ENCODE measurements at regions not wholly inside any gene's neighbourhood (a gene's known extent, or its start where the extent isn't known, plus 50 kb on each side); places are given as distances from the start of the nearest gene placed in this dataset.

DNA sequence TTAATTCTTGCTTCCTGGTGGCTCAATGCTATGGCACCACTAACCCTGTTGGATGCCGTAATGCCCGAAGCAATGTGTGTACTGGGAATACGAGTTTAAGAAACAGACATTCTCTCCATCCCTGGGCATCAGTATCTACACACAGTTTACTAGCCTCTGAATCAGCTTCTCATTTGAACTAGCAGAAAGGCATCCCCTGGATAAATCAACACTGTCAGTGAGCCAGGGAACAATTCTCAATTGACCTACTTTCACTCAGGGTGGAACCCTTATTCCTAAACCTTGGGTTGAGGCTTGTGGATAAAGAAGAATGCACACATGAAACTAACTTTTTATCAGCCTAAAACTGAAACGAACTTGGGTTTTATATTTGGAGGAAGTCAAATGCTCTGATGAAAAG, 331.0 kb downstream of the GADD45G start:
- Histone ChIP-seq H3K4me1 (no peaks in the 10 kb centered on the region), H3K9me3 (no peaks in the 10 kb centered on the region), H3K27me3 (peaks cover 0 to 2% of the 10 kb centered on the region in 2 donors), H3K27ac (no peak overlapping the region), H3K4me3 (no peak overlapping the region), H3K36me3 (no peaks in the 10 kb centered on the region)
- TF ChIP-seq POLR2AphosphoS5 (IDR thresholded peaks at IDR 0.05) (no peak), POLR2A (IDR thresholded peaks at IDR 0.05) (no peak)
- TF ChIP-seq, protein P1, sequence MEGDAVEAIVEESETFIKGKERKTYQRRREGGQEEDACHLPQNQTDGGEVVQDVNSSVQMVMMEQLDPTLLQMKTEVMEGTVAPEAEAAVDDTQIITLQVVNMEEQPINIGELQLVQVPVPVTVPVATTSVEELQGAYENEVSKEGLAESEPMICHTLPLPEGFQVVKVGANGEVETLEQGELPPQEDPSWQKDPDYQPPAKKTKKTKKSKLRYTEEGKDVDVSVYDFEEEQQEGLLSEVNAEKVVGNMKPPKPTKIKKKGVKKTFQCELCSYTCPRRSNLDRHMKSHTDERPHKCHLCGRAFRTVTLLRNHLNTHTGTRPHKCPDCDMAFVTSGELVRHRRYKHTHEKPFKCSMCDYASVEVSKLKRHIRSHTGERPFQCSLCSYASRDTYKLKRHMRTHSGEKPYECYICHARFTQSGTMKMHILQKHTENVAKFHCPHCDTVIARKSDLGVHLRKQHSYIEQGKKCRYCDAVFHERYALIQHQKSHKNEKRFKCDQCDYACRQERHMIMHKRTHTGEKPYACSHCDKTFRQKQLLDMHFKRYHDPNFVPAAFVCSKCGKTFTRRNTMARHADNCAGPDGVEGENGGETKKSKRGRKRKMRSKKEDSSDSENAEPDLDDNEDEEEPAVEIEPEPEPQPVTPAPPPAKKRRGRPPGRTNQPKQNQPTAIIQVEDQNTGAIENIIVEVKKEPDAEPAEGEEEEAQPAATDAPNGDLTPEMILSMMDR (IDR thresholded peaks at IDR 0.05), result no peak
- DNase-seq (ENCODE audit: low spot score in 2 of 2), result no peak
- intact Hi-C loops (cut with DNase I; ENCODE audit: low total_unique reads), result no loop called here

DNA sequence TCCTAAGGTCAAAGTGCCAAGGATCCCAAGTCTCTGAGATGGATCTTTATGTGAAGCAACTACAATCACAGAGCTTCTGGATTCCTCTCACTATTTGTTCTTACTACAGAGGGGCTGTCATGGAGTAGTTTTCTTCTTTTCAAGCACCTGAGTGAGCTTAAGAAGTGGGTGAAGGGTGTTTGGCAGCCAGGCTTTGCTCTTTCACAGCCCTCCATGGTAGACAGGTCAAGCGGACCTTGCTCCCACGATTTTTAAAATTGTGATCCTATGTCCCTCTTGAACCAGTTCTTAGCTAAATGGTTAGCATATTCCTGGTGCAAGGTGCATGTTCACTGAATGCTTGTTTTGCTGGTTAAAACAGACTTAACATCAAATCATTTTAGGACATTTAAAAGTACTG, 332.2 kb downstream of the GADD45G start:
- Histone ChIP-seq H3K4me1 (no peaks in the 10 kb centered on the region), H3K27ac (no peak overlapping the region), H3K9me3 (no peaks in the 10 kb centered on the region), H3K27me3 (no peaks in the 10 kb centered on the region), H3K4me3 (no peak overlapping the region), H3K36me3 (no peaks in the 10 kb centered on the region)
- DNase-seq (ENCODE audit: low spot score in 2 of 2), result no peak
- TF ChIP-seq POLR2AphosphoS5 (IDR thresholded peaks at IDR 0.05) (no peak), POLR2A (IDR thresholded peaks at IDR 0.05) (no peak)
- TF ChIP-seq, protein P1 (IDR thresholded peaks at IDR 0.05), result no peak
- intact Hi-C loops (cut with DNase I; ENCODE audit: low total_unique reads), result no loop called here

DNA sequence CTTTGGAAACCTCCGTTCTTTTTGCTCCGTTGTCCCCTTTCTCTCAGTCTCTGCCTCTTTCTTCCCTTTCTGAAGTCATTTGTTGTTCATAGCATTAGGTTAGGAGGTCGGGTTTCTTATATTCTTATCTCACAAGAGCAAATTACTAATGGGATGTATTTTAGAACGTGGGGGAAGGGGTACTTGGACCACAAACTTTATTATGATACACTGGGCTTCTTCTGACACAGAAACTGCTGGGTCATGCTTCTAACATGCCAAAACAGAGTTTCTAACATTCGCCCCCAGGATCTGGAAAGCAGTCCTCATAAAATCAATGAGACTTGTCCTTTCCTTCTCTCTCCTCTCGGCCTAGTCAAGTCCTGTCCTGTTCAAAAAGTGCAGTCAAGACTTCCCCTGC, 334.4 kb downstream of the GADD45G start:
- intact Hi-C loops (cut with DNase I; ENCODE audit: low total_unique reads), result no loop called here
- Histone ChIP-seq H3K27ac (no peak overlapping the region), H3K9me3 (no peaks in the 10 kb centered on the region), H3K27me3 (peaks cover 0 to 11% of the 10 kb centered on the region in 2 donors), H3K36me3 (no peaks in the 10 kb centered on the region), H3K4me1 (no peaks in the 10 kb centered on the region), H3K4me3 (no peak overlapping the region)
- TF ChIP-seq POLR2AphosphoS5 (IDR thresholded peaks at IDR 0.05) (no peak), POLR2A (IDR thresholded peaks at IDR 0.05) (no peak)
- no peak for DNase-seq (ENCODE audit: low spot score in 2 of 2)

DNA sequence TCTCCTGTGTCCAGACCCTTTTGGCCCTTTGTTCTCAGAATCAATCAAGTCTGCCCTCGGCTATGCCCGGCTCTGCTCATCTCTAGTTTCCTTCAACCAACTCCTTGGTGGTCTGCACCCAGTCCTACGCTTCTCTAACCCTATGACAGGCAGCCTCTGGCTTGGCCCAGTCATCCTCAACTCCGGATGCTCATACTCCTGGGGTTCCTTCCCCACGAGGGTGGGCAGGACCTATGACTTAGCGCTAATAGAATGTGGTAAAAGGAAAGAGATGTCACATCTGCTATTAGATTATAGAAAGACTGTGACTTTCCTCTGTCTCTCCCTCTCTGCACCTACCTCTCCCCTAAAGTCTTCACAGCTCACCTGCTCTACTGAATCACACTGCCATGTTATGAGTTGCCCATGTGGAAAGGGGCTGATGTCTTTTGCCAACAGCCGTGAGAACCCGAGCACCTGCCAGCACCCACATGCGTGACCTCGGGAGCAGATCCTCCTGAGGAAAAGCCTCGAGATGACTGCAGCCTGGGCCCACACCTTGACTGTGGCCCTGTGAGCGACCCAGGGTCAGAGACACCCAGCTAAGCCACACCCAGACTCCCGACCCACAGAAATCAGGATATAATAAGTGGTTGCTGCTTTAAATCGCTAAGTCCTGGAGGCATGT, 334.9 kb downstream of the GADD45G start:
- no peaks in the 10 kb centered on the region for H3K4me1 ChIP-seq

DNA sequence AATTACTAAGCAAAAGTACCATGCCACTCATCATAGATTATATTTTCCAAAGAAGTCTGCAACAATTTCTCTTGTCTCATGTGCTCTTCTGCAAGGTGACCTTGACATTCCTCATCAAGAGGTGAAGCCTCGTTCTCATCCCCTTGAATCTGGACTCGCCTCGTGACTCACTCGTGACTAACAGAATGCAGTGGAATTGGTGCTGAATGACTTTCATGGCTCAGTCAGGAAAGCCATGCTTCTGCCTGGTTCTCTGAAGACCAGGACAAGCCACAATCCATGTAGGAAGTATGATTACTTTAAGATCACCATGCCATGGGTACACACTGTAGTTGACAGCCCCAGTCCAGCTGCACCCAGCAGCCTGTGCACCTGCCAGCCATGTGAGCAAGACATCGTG, 335.8 kb downstream of the GADD45G start:
- intact Hi-C loops (cut with DNase I; ENCODE audit: low total_unique reads), result no loop called here
- no peak for DNase-seq (ENCODE audit: low spot score in 2 of 2)
- no peak for TF ChIP-seq POLR2AphosphoS5 (IDR thresholded peaks at IDR 0.05)
- no peak for TF ChIP-seq POLR2A (IDR thresholded peaks at IDR 0.05)
- TF ChIP-seq, protein P1 (IDR thresholded peaks at IDR 0.05), result no peak
- H3K4me3 ChIP-seq, result no peak overlapping the region
- peaks cover 0 to 11% of the 10 kb centered on the region in 2 donors for H3K27me3 ChIP-seq
- no peaks in the 10 kb centered on the region for H3K4me1 ChIP-seq
- H3K27ac ChIP-seq, result no peak overlapping the region
- no peaks in the 10 kb centered on the region for H3K9me3 ChIP-seq
- H3K36me3 ChIP-seq, result no peaks in the 10 kb centered on the region

More for the DNA sequence above, 334.9 kb downstream of the GADD45G start:
- intact Hi-C loops (cut with DNase I; ENCODE audit: low total_unique reads), result no loop called here
- H3K27me3 ChIP-seq, result peaks cover 0 to 11% of the 10 kb centered on the region in 2 donors
- no peak overlapping the region for H3K4me3 ChIP-seq
- no peak for DNase-seq (ENCODE audit: low spot score in 2 of 2)
- H3K27ac ChIP-seq, result no peak overlapping the region
- TF ChIP-seq POLR2A (IDR thresholded peaks at IDR 0.05) (no peak), POLR2AphosphoS5 (IDR thresholded peaks at IDR 0.05) (no peak)
- TF ChIP-seq, protein P1 (IDR thresholded peaks at IDR 0.05), result no peak
- H3K9me3 ChIP-seq, result no peaks in the 10 kb centered on the region
- H3K36me3 ChIP-seq, result no peaks in the 10 kb centered on the region

All from breast epithelium (tissue), 4 donors.